Tongue (tissue), 1 donor: ENCODE measurements at regions not wholly inside any gene's neighbourhood (a gene's known extent, or its start where the extent isn't known, plus 50 kb on each side); places are given as distances from the start of the nearest gene placed in this dataset.

ENCODE experiments used
- DNase-seq: peaks from one replicate; pipeline ENCODE4 v3.0.0-alpha.2; 2015

DNA sequence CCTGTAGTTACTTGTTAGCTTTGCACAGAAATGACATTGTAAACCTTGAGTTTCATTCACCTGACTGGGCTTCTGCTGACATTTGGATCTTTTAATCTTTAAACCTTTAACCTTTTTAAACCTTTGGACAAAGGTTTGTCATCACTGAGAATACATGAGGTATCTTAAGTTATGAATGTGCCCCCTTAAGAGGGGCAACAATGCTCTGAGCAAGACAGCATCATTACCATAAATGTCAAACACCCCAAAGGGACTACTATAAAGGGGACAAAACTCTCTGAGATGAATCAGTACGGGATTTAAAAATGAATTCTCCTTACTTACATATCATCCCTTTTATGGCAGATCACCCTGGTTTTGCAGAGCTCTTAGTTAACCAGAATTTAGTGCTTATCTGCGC is 203.3 kb downstream of the COG6 start:
- DNase-seq, result no peak

DNA sequence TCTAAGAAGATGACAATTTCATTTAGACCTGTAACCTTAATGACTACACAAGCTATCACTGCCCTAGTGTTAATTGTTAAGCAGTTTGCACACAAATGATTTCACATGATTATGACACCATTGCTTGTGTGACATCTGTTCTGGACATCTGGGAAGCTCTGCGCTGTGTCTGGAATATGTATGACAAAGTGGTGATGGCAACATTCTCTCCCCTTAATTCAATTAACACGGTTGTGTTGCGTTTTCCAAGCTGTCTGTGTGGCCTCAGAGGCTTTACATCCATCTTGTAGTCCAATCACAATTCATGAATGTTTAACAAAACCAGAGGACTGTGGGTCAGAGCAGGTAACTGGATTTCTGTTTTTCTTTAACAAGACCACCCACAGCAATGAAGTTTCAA is 204.4 kb downstream of the COG6 start:
- DNase-seq, result peak; percentile 36

- no peak for DNase-seq
Measured at GRCh38 chr13:39862900-39863299, 207.4 kb downstream of the COG6 start.

DNA sequence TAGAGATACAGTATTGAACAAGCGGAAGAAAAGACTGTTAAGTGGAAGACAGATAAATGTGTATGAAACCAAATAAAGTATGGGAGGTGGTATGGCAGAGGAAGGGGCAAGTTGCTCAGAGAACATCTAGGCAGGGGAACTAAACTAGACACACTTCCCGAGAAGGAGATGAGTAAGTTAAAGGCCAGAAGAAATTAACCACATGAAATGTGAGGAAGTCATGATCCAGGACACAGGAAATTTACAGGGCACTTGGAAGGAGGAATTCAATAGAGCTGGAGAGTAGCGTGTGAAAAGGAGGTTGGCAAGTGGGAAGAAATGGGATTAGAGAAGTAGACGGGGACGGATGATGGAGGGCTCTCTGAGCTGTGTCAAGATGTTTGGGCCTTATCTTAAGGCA is 208.8 kb downstream of the COG6 start:
- no peak for DNase-seq

- DNase-seq, result no peak
Measured at GRCh38 chr13:39866722-39867121, 211.3 kb downstream of the COG6 start.

DNA sequence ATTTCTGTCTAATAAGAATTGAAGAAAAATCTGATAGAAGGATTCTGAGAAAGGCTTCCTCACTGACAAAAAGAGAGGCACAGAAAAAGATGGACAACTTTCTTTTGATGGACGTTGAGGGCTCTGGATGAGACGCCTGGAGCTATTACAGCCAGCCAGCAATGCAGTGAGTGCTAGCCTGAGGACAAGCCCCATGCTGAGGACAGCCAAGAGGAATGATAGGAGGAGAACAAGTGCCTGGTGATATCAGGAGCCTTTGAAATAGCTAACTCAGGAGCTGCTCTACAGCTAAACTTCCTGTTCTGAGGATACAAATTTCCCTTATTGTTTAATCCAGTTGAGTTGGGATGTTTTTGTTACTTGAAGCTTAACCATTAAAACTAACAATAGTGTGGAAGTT is 212.3 kb downstream of the COG6 start:
- no peak for DNase-seq

DNA sequence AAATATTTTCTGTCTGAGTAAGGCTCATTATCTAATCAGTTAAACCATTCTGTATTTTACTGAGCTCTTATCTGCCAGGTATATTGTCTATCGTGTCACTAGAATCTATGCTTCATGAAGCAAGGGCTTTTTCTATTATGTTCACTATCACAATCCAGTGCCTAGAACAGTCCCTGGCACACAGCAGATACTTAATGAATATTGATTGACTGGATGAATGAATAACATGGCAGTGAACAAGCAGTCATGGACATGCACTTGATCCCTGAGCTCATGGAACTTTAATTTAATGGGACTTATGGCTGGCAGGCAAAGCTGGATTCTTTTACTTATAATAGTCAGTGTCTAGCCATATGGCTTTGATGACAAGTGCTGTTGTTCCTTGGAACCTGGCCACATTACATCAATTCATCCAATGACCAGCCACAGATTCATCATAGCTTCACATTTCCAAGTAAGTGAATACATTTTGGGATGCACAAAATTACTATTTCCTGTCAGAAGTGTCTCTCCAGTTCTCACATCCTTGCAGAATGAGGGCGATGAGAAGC is 214.8 kb downstream of the COG6 start:
- no peak for DNase-seq

- no peak for DNase-seq
Measured at GRCh38 chr13:39874331-39875053, 219.0 kb downstream of the COG6 start.

DNA sequence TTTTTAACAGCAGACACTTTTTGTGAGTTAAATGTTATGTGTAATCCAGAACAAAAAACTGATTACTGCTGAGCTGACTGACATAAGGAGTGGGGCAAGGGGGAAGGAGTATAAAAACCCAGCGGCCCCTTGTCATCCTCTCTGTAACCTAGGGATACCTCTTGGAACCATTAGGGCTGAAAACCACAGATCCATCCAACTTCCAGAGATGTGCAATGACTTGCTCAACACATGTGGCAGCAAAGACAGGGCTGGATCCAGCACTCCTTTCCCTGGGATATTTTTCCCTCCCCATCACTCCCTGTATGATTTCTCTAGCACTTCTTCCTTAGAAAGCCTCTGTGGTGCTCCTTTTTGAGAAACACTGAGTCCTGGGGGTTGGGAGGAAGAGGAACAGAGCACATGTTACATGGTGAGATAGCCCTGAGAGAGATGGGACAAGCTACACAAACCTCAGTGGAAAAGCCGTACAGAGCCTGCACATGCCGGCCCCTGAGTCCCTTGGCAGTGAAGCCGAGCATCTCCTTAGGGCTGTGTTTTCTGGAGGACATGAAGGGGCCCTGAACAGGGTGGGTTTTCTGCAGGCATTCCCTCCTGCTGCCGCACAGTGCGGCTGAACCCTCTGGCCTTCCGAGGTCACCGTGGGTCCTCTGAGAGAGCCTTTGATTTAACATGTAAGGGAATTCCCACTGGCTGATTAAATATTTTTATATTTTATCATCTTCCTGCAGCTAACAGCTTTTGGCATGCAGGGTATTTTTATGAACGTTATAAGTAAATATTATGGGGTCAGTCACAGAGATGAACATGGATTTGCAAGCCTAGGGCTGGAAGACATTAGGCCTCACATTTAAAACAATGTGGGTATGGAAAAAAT is 219.9 kb downstream of the COG6 start:
- DNase-seq, result no peak

- DNase-seq, result no peak
Measured at GRCh38 chr13:39876258-39876657, 220.8 kb downstream of the COG6 start.

GRCh38 chr13:39877134-39877533 is 221.7 kb downstream of the COG6 start:
- no peak for DNase-seq

- DNase-seq, result no peak
Measured at GRCh38 chr13:39879286-39880035, 224.0 kb downstream of the COG6 start.

DNA sequence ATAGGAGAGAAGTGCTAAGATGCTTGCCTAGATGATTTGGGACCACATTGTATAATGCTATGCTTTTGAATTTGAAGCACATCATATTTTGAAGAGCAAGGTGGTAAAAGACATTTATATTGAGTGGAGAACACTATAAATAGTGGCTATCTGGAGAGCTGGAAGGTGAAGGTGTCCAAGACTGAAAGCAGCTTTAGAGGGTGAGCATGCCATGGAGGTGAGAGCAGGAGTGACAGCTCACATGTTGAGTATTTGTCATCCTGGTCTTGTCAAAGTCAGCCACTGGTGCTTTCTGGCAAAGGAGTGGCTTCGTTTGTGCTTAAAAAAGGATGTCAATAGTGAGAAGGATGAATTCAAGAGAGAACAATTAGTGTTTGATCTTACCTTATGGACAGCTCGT is 225.9 kb downstream of the COG6 start:
- DNase-seq, result no peak

GRCh38 chr13:39881887-39882286 is 226.4 kb downstream of the COG6 start:
- DNase-seq, result no peak

DNA sequence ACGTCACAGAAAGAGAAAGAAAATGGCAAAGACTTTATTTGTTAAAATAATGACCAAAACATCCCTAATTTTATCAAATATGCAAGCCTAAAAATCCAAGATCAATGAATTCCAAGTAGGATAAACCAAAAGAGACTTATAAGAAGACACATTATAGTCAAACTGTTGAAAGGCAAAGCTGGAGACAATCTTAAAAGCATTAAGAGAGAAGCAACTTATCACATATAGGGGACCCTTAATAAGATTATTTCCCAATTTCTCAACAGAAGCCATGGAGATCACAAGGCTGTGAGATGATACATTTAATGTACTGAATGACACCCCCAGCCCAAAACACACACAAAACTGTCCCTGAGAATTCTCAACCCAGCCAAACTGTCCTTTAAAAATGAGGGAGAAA is 228.7 kb downstream of the COG6 start:
- DNase-seq, result no peak

DNA sequence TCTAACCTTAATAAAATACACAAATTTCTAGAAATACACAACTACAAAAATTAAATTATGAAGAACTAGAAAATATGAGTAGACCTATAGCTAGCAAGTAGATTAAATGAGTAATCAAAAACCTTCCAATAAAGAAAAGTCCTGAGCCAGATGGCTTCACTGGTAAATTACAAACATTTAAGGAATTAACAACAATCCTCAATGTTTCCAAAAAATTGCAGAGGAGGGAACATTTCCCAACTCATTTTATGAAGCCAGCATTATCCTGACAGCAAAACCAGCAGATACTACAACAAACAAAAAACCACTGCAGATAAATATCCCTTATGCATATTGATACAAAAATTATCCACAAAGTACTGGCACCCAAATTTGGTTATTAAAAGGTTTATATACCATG is 230.9 kb downstream of the COG6 start:
- DNase-seq, result no peak

DNA sequence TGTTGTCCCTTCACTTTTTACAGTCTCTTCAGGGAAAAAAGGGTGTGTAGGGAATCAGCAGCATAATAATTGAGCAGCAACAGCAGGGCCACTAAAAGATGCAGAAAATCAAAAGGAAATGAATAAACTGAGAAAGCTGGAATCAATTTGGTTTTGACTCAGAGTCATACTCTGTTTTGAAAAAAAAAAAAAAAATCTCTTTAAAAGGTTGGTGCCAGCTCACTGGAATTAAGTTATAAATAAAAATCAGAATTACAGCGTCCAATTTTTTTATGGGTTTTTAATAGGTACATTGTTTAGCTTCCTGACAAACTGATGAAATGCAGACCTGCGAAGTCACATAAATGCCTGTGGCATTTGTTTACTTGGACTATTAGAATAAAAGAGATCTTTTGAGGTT is 231.9 kb downstream of the COG6 start:
- no peak for DNase-seq

- DNase-seq, result no peak
Measured at GRCh38 chr13:39888865-39889810, 233.7 kb downstream of the COG6 start.

- no peak for DNase-seq
Measured at GRCh38 chr13:39890537-39890936, 235.1 kb downstream of the COG6 start.

DNA sequence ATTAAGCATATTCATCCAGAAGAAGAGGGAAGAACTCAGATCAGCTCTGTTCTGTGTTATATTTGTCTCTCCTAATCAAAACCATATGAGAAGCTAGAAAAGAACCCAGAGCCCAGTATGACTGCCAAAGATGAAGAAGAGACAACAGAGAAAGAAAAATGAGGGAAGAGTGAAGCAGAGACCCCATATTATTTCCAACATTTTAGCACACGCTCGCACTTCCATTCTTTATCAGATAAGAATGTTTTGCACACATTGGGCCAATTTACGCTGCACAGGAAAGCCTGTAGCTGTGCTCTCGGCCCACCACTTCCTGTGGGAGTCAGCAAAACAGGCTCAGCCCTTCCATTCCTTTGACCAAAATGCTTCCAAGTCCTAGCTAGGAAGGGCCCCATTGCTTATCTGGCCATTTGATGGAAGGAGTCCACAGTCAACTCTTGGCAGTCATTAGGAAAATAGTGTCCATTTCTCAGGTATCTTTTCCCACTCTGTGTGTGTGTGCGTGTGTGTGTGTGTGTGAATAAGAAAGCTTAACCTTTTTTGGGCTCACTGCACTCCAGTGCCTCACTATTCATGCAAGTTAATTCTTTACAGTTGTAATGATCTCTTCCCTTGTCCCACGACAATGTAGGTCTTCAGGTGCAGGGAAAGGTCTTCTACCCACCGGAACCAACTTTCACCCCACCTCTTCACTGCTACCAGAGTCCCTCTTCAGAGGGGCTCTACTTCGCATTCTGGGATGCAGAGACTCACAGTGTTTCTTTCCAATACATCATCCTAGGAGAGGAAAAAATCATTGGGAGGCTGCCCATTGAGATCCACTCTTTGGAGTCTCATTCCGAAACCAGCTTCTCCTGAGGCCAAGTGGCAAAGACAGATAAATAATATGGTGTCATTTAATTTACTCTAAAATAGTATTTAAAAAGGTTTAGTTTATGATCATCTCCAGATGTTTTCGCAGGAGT is 237.5 kb downstream of the COG6 start:
- DNase-seq, result peak; percentile 26
